DOHH2 (cell line): ENCODE measurements at regions not wholly inside any gene's neighbourhood (a gene's known extent, or its start where the extent isn't known, plus 50 kb on each side); places are given as distances from the start of the nearest gene placed in this dataset.

Experiments
- H3F3A ChIP-seq: fragments of 200-600 bp; sonication (generic), shearing (Covaris generic); 2 replicates; pipeline ENCODE4 v1.6.0; 2016; ENCODE audit warnings: antibody characterized with exemption, mild to moderate bottlenecking; ENCODE audit not compliant: control insufficient read depth, insufficient read depth
- H3K27ac ChIP-seq: fragments of 200-600 bp; sonication (generic); 2 replicates; pipeline ENCODE4 v1.5.1; 2014; ENCODE audit warnings: low read depth, mild to moderate bottlenecking, low read length, moderate library complexity
- H3K27me3 ChIP-seq: fragments of 200-600 bp; sonication (generic); 2 replicates; pipeline ENCODE4 v1.6.1; 2014; ENCODE audit warnings: mild to moderate bottlenecking, low read length, mixed read lengths; ENCODE audit not compliant: control insufficient read depth
- H3K36me3 ChIP-seq: fragments of 200-600 bp; sonication (generic); 2 replicates; pipeline ENCODE4 v1.6.1; 2014; ENCODE audit warnings: mild to moderate bottlenecking, low read length, moderate library complexity, mixed read lengths; ENCODE audit not compliant: control insufficient read depth
- H3K4me1 ChIP-seq: fragments of 200-600 bp; sonication (generic); 2 replicates; pipeline ENCODE4 v1.6.1; 2014; ENCODE audit warnings: mild to moderate bottlenecking, low read length, mixed read lengths; ENCODE audit not compliant: control insufficient read depth
- H3K4me2 ChIP-seq: fragments of 200-600 bp; sonication (generic); 2 replicates; pipeline ENCODE4 v1.6.0; 2014; ENCODE audit warnings: mild to moderate bottlenecking, low read length, moderate library complexity
- H3K4me3 ChIP-seq: fragments of 200-600 bp; sonication (generic); 2 replicates; pipeline ENCODE4 v1.5.1; 2014; ENCODE audit warnings: mild to moderate bottlenecking, low read length, mixed read lengths
- H3K79me2 ChIP-seq: fragments of 200-600 bp; sonication (generic); 2 replicates; pipeline ENCODE4 v1.6.1; 2014; ENCODE audit warnings: mild to moderate bottlenecking, low read length, mixed read lengths; ENCODE audit not compliant: control insufficient read depth
- H3K9me2 ChIP-seq: fragments of 200-600 bp; sonication (generic); replicated peaks from 2 replicates; pipeline ENCODE4 v1.6.1; 2014; ENCODE audit warnings: mild to moderate bottlenecking, low read length, mixed read lengths; ENCODE audit not compliant: control insufficient read depth
- H3K9me3 ChIP-seq: fragments of 200-600 bp; sonication (generic); 2 replicates; pipeline ENCODE4 v1.6.1; 2014; ENCODE audit warnings: antibody characterized with exemption, low read length, mixed read lengths; ENCODE audit not compliant: control insufficient read depth, insufficient read depth
- H4K20me1 ChIP-seq: fragments of 200-600 bp; sonication (generic); 2 replicates; pipeline ENCODE4 v1.6.0; 2014; ENCODE audit warnings: low read depth, mild to moderate bottlenecking, antibody characterized with exemption, low read length, moderate library complexity; ENCODE audit not compliant: control insufficient read depth, insufficient read depth
- CTCF ChIP-seq: fragments of 200-600 bp; sonication (generic); IDR thresholded peaks from one replicate; pipeline ENCODE4 v1.5.1; 2014; ENCODE audit warnings: antibody characterized with exemption, mild to moderate bottlenecking, low read depth, low read length; ENCODE audit not compliant: poor library complexity, severe bottlenecking
- EZH2phosphoT487 ChIP-seq: fragments of 200-600 bp; sonication (generic); IDR thresholded peaks from 2 replicates; pipeline ENCODE4 v1.6.1; 2017; ENCODE audit warnings: borderline replicate concordance, mild to moderate bottlenecking, antibody characterized with exemption, low read length, moderate library complexity, mixed read lengths

GRCh38 chr7:112970771-112971170, 115.9 kb downstream of the GPR85 start:
- no peaks in the 10 kb centered on the region for H3F3A ChIP-seq
- H3K27me3 ChIP-seq, result no peaks in the 10 kb centered on the region
- TF ChIP-seq CTCF (peak; percentile 31), EZH2phosphoT487 (no peak)
- H3K4me2 ChIP-seq, result no peak overlapping the region
- H3K36me3 ChIP-seq, result no peaks in the 10 kb centered on the region
- no peaks in the 10 kb centered on the region for H4K20me1 ChIP-seq
- no peaks in the 10 kb centered on the region for H3K9me2 ChIP-seq
- H3K79me2 ChIP-seq, result no peaks in the 10 kb centered on the region
- peaks cover 8% of the 10 kb centered on the region for H3K4me1 ChIP-seq
- no peak overlapping the region for H3K4me3 ChIP-seq
- H3K27ac ChIP-seq, result no peak overlapping the region
- H3K9me3 ChIP-seq, result no peaks in the 10 kb centered on the region

GRCh38 chr7:112969946-112970345, 116.7 kb downstream of the GPR85 start:
- no peaks in the 10 kb centered on the region for H3K27me3 ChIP-seq
- no peak for TF ChIP-seq CTCF
- no peak for TF ChIP-seq EZH2phosphoT487

GRCh38 chr7:112965506-112965905, 121.1 kb downstream of the GPR85 start:
- Histone ChIP-seq H3K9me2 (no peaks in the 10 kb centered on the region), H4K20me1 (no peaks in the 10 kb centered on the region), H3F3A (no peaks in the 10 kb centered on the region), H3K79me2 (no peaks in the 10 kb centered on the region), H3K9me3 (no peaks in the 10 kb centered on the region), H3K27ac (no peak overlapping the region), H3K4me3 (no peak overlapping the region), H3K36me3 (no peaks in the 10 kb centered on the region), H3K4me2 (no peak overlapping the region), H3K27me3 (no peaks in the 10 kb centered on the region), H3K4me1 (no peaks in the 10 kb centered on the region)
- TF ChIP-seq EZH2phosphoT487 (no peak), CTCF (no peak)

More at GRCh38 chr7:112969946-112970345, 116.7 kb downstream of the GPR85 start:
- peaks cover 8% of the 10 kb centered on the region for H3K4me1 ChIP-seq
- no peaks in the 10 kb centered on the region for H3K79me2 ChIP-seq
- H3K27ac ChIP-seq, result no peak overlapping the region
- no peaks in the 10 kb centered on the region for H3K9me3 ChIP-seq
- H3K9me2 ChIP-seq, result no peaks in the 10 kb centered on the region
- H3F3A ChIP-seq, result no peaks in the 10 kb centered on the region
- no peak overlapping the region for H3K4me3 ChIP-seq
- no peak overlapping the region for H3K4me2 ChIP-seq
- no peaks in the 10 kb centered on the region for H4K20me1 ChIP-seq
- no peaks in the 10 kb centered on the region for H3K36me3 ChIP-seq
